HEK293T (cell line): ENCODE measurements at regions not wholly inside any gene's neighbourhood (a gene's known extent, or its start where the extent isn't known, plus 50 kb on each side); places are given as distances from the start of the nearest gene placed in this dataset.

ENCODE experiments used
- ARNT ChIP-seq: fragments of 450-650 bp; IDR thresholded peaks from 2 replicates; pipeline ENCODE4 v1.6.1; 2017; ENCODE audit warnings: mild to moderate bottlenecking
- BHLHE40 ChIP-seq: fragments of 450-650 bp; IDR thresholded peaks from 2 replicates; pipeline ENCODE4 v1.6.1; 2016; ENCODE audit warnings: mild to moderate bottlenecking, moderate library complexity, borderline replicate concordance
- CTBP1 ChIP-seq: fragments of 450-650 bp; IDR thresholded peaks from 2 replicates; pipeline ENCODE4 v1.6.1; 2016; ENCODE audit warnings: borderline replicate concordance
- ELF4 ChIP-seq: fragments of 450-650 bp; IDR thresholded peaks from 2 replicates; pipeline ENCODE4 v1.6.1; 2017; ENCODE audit warnings: antibody characterized with exemption
- FOXA1 ChIP-seq: fragments of 450-650 bp; IDR thresholded peaks from 2 replicates; pipeline ENCODE4 v1.6.1; 2016; ENCODE audit warnings: mild to moderate bottlenecking
- FOXK2 ChIP-seq: fragments of 450-650 bp; IDR thresholded peaks from 2 replicates; pipeline ENCODE4 v1.6.1; 2016; ENCODE audit warnings: mild to moderate bottlenecking
- FOXM1 ChIP-seq: fragments of 450-650 bp; IDR thresholded peaks from 2 replicates; pipeline ENCODE4 v1.6.1; 2017; ENCODE audit warnings: mild to moderate bottlenecking, borderline replicate concordance
- HDGF ChIP-seq: fragments of 450-650 bp; IDR thresholded peaks from 2 replicates; pipeline ENCODE4 v1.6.1; 2017; ENCODE audit warnings: antibody characterized with exemption, borderline replicate concordance
- NFRKB ChIP-seq: fragments of 450-650 bp; IDR thresholded peaks from 2 replicates; pipeline ENCODE4 v1.6.1; 2016; ENCODE audit warnings: mild to moderate bottlenecking, moderate library complexity
- PKNOX1 ChIP-seq: fragments of 450-650 bp; IDR thresholded peaks from 2 replicates; pipeline ENCODE4 v1.6.1; 2016
- SP1 ChIP-seq: fragments of 450-650 bp; IDR thresholded peaks from 2 replicates; pipeline ENCODE4 v1.6.1; 2017
- SUZ12 ChIP-seq: fragments of 450-650 bp; IDR thresholded peaks from 2 replicates; pipeline ENCODE4 v1.6.1; 2016; ENCODE audit warnings: mild to moderate bottlenecking
- TARDBP ChIP-seq: fragments of 450-650 bp; IDR thresholded peaks from 2 replicates; pipeline ENCODE4 v1.6.1; 2016
- ZNF384 ChIP-seq: fragments of 450-650 bp; IDR thresholded peaks from 2 replicates; pipeline ENCODE4 v1.6.1; 2016

GRCh38 chr3:139285691-139286090, 58.1 kb upstream of the MRPS22 start:
- TF ChIP-seq SP1: no peak
- TF ChIP-seq FOXM1: no peak
- no peak for TF ChIP-seq ZNF384
- no peak for TF ChIP-seq FOXA1
- no peak for TF ChIP-seq NFRKB
- no peak for TF ChIP-seq CTBP1
- TF ChIP-seq SUZ12: no peak
- no peak for TF ChIP-seq BHLHE40
- TF ChIP-seq TARDBP: no peak
- no peak for TF ChIP-seq PKNOX1
- TF ChIP-seq ARNT: no peak
- no peak for TF ChIP-seq ELF4
- no peak for TF ChIP-seq HDGF
- TF ChIP-seq FOXK2: no peak
